ENCODE measurements at regions not wholly inside any gene's neighbourhood (a gene's known extent, or its start where the extent isn't known, plus 50 kb on each side); places are given as distances from the start of the nearest gene placed in this dataset.
A peak's percentile ranks its signal among the peaks of the same experiment; 100 is the strongest.

DNA sequence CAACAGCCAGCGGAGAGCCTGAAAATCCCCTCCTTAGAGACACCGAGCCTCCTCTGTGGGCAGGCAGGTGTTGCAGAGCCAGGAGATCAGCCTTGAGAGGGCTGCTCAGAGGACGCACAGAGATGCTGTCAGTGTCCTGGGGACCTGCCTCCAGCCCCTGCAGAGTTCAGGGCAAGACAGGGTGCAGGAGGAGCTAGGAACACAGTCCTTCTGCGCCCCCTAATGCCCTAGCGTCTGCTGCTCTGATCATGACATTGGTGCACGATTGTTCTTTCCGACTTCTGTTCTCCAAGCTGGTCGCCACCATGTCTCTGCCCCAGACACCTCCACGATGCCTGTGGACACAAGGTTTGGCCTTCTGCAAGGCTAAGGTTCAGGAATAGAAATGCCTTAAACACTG is 613.7 kb upstream of the MKI67 start:
- TF ChIP-seq, protein P1, sequence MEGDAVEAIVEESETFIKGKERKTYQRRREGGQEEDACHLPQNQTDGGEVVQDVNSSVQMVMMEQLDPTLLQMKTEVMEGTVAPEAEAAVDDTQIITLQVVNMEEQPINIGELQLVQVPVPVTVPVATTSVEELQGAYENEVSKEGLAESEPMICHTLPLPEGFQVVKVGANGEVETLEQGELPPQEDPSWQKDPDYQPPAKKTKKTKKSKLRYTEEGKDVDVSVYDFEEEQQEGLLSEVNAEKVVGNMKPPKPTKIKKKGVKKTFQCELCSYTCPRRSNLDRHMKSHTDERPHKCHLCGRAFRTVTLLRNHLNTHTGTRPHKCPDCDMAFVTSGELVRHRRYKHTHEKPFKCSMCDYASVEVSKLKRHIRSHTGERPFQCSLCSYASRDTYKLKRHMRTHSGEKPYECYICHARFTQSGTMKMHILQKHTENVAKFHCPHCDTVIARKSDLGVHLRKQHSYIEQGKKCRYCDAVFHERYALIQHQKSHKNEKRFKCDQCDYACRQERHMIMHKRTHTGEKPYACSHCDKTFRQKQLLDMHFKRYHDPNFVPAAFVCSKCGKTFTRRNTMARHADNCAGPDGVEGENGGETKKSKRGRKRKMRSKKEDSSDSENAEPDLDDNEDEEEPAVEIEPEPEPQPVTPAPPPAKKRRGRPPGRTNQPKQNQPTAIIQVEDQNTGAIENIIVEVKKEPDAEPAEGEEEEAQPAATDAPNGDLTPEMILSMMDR (IDR thresholded peaks at IDR 0.05; ENCODE audit: low read length), result 0 out of 2 replicates have a peak, but pooled peaks have one; percentile 15
- no peak for TF ChIP-seq EZH2 (IDR thresholded peaks at IDR 0.05; ENCODE audit: borderline replicate concordance, low read length)
